IPS-20b (cell line): ENCODE measurements at regions not wholly inside any gene's neighbourhood (a gene's known extent, or its start where the extent isn't known, plus 50 kb on each side); places are given as distances from the start of the nearest gene placed in this dataset.
"Not testable (repeated sequence)": the region's sequence is repeated elsewhere in the genome, so short reads cannot be mapped to it uniquely, and the experiment has no call there.

Experiments
- H3K27ac ChIP-seq: one replicate; pipeline ENCODE4 v1.5.1; 2013; ENCODE audit warnings: low read length
- H3K27me3 ChIP-seq: 2 replicates; pipeline ENCODE4 v1.6.1; 2013; ENCODE audit warnings: mild to moderate bottlenecking, low read length, inconsistent platforms; ENCODE audit not compliant: insufficient read depth
- H3K36me3 ChIP-seq: 2 replicates; pipeline ENCODE4 v1.6.1; 2013; ENCODE audit warnings: low read depth, mild to moderate bottlenecking, inconsistent platforms, low read length, moderate library complexity; ENCODE audit not compliant: insufficient read depth
- H3K4me1 ChIP-seq: 2 replicates; pipeline ENCODE4 v1.6.1; 2013; ENCODE audit warnings: mild to moderate bottlenecking, control low read depth, inconsistent platforms, low read length, moderate library complexity; ENCODE audit not compliant: insufficient read depth
- H3K4me3 ChIP-seq: 2 replicates; pipeline ENCODE4 v1.5.1; 2013; ENCODE audit warnings: mild to moderate bottlenecking, low read length, inconsistent platforms
- H3K9ac ChIP-seq: 2 replicates; pipeline ENCODE4 v1.6.1; 2013; ENCODE audit warnings: low read depth, mild to moderate bottlenecking, inconsistent platforms, low read length, moderate library complexity
- H3K9me3 ChIP-seq: 2 replicates; pipeline ENCODE4 v1.6.1; 2013; ENCODE audit warnings: mild to moderate bottlenecking, low read depth, low read length, inconsistent platforms; ENCODE audit not compliant: insufficient read depth

- no peaks in the 10 kb centered on the region for H3K4me1 ChIP-seq
- no peaks in the 10 kb centered on the region for H3K27me3 ChIP-seq
- no peaks in the 10 kb centered on the region for H3K9me3 ChIP-seq
- H3K36me3 ChIP-seq: no peaks in the 10 kb centered on the region
- no peak overlapping the region for H3K9ac ChIP-seq
- H3K27ac ChIP-seq: no peak overlapping the region
- no peak overlapping the region for H3K4me3 ChIP-seq
These were observed 110.9 kb upstream of the DNAJC10 start for GRCh38 chr2:182605166-182605565.

- Histone ChIP-seq H3K9me3 (no peaks in the 10 kb centered on the region), H3K27ac (no peak overlapping the region), H3K4me3 (no peak overlapping the region), H3K9ac (no peak overlapping the region), H3K27me3 (no peaks in the 10 kb centered on the region), H3K36me3 (no peaks in the 10 kb centered on the region), H3K4me1 (no peaks in the 10 kb centered on the region)
These were observed 109.1 kb upstream of the DNAJC10 start for GRCh38 chr2:182606728-182607681.

- Histone ChIP-seq H3K9ac (no peak overlapping the region), H3K9me3 (no peaks in the 10 kb centered on the region), H3K27me3 (no peaks in the 10 kb centered on the region), H3K4me3 (no peak overlapping the region), H3K36me3 (no peaks in the 10 kb centered on the region), H3K27ac (no peak overlapping the region), H3K4me1 (no peaks in the 10 kb centered on the region)
These were observed 107.7 kb upstream of the DNAJC10 start for GRCh38 chr2:182608181-182608845.

GRCh38 chr2:182609005-182609404 lies 107.1 kb upstream of the DNAJC10 start:
- H3K27me3 ChIP-seq, H3K9me3 ChIP-seq, H3K36me3 ChIP-seq, H3K9ac ChIP-seq, H3K4me1 ChIP-seq, H3K27ac ChIP-seq, H3K4me3 ChIP-seq: not testable (repeated sequence)

GRCh38 chr2:182610231-182610630 lies 105.8 kb upstream of the DNAJC10 start:
- H3K4me3 ChIP-seq: no peak overlapping the region
- no peak overlapping the region for H3K9ac ChIP-seq
- H3K9me3 ChIP-seq: no peaks in the 10 kb centered on the region
- no peaks in the 10 kb centered on the region for H3K27me3 ChIP-seq
- H3K27ac ChIP-seq: no peak overlapping the region
- H3K4me1 ChIP-seq: no peaks in the 10 kb centered on the region
- no peaks in the 10 kb centered on the region for H3K36me3 ChIP-seq

DNA sequence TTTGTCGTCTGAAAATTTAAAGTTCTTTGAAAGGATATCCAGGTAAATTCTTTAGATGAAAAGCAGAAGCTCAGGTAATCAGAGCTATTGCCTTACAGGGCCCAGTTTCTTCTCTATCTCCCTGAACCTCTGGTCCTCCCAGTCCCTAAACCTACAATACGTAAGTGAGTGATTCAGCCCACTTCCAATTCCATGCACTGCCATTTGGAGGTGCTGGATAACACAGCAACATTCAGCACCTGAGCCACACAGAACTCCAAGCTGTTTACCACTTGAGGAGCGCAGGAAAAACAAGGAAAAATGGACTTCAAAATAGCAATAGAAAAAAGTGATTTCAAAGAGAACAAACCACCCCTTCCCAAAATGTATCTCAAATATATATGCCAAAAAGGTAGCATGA lies 105.0 kb upstream of the DNAJC10 start:
- H3K4me3 ChIP-seq: no peak overlapping the region
- no peaks in the 10 kb centered on the region for H3K9me3 ChIP-seq
- no peak overlapping the region for H3K27ac ChIP-seq
- H3K4me1 ChIP-seq: no peaks in the 10 kb centered on the region
- H3K9ac ChIP-seq: no peak overlapping the region
- no peaks in the 10 kb centered on the region for H3K36me3 ChIP-seq
- H3K27me3 ChIP-seq: no peaks in the 10 kb centered on the region

DNA sequence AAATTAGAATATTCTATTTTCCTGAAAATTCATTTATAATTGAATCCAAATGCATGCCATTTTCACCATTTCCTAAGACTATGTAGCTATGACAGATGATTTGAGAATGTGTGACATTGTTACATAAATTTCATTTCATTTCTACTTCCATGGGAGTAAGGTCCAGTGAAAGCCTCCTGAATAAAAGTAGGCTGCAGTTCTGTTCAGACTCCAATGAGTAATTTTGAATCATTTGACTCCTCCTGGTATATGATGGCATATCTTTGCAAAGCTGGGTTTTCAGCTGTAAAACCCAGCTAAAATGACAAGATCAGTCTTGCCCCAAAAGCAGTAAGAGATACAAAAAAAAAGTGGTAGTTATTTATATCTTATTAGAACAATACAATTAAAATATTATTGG lies 101.0 kb upstream of the DNAJC10 start:
- Histone ChIP-seq H3K36me3 (no peaks in the 10 kb centered on the region), H3K4me1 (no peaks in the 10 kb centered on the region), H3K27me3 (no peaks in the 10 kb centered on the region), H3K9me3 (no peaks in the 10 kb centered on the region), H3K9ac (no peak overlapping the region), H3K4me3 (no peak overlapping the region), H3K27ac (no peak overlapping the region)

DNA sequence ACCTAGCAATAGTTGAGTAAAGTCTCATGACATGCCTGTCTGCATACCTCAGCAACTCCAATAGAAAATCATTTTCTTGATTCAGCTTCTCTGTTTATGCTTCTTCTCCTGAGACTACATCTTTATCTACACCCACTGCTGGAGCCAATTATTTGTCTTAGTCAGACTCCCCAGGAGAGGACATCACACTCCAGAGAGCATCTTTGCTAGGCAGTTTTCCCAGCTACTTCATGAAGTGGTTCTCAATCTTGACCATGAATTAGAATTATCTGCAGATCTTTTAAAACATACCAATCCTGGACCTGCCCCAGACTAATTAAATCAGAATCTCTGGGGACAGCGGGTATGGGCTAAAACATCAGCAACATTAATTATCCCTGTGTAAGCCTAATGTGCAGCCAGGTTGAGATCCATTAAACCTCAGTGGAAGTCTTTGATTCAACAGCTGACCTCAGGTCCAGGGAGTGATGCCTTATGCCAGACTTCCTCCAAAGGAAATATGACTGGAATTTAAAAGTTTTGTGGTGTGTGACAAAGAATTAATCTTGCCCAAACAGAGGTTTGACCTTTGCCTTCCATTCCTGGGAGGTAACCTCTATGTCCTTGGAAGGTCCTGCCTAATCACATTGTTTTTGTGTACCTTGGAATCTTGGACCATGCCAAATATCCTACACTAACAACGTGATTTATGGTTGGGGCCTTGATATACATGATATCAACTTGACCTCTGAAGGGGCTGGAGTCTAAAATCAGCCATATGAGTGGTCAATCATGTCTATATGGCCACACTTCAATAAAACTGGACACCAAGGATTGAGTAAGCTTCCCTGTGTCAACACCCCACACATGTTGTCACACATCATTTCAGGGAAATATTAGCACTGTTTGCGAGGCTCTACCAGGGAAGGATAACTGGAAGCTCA lies 99.3 kb upstream of the DNAJC10 start:
- no peaks in the 10 kb centered on the region for H3K27me3 ChIP-seq
- no peak overlapping the region for H3K9ac ChIP-seq
- H3K36me3 ChIP-seq: no peaks in the 10 kb centered on the region
- peaks cover 10% of the 10 kb centered on the region; the same call in 1 of the 2 replicates for H3K4me1 ChIP-seq
- no peak overlapping the region for H3K4me3 ChIP-seq
- no peaks in the 10 kb centered on the region for H3K9me3 ChIP-seq
- no peak overlapping the region for H3K27ac ChIP-seq

DNA sequence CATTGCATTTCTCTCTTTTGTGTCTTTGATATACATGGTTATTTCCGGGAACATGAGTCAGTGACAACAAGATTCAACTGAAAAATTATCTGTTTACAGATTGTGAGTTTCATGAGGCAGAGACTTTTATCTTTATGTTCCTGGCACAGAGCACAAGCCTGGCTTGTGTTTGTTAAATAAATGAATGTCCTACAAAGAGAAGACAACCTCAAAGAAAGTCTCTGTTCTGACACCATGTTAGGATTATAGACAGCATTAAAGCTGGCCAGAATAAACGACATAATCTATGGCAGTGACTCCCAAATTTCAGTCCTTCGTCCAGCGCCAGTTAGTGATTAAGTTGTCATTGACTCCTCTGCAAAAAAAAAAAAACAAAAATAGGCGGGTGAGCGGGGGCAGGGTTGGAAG lies 97.4 kb upstream of the DNAJC10 start:
- Histone ChIP-seq H3K36me3 (no peaks in the 10 kb centered on the region), H3K4me1 (peaks cover 22% of the 10 kb centered on the region; the same call in 1 of the 2 replicates), H3K9ac (no peak overlapping the region), H3K4me3 (no peak overlapping the region), H3K27ac (no peak overlapping the region), H3K27me3 (no peaks in the 10 kb centered on the region), H3K9me3 (no peaks in the 10 kb centered on the region)

DNA sequence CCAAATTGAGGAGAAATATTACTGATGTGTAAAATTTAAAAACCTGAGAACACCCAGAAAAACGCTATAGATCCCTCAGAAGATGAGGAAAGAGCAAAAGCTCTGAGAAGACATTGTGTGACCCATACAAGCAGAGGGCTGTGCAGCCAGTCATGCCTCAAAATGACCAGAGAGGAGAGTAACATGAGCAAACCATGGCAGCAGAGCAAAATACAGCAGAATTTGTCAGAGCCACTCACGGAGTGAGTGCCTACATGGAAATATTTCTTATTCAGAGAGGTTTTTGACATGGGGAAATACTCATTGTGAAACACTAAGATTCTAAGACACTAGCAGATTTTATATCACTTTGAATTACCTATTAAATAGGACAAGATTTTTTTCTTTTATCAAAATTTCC lies 96.8 kb upstream of the DNAJC10 start:
- no peak overlapping the region for H3K4me3 ChIP-seq
- H3K9ac ChIP-seq: no peak overlapping the region
- no peak overlapping the region for H3K27ac ChIP-seq
- H3K36me3 ChIP-seq: no peaks in the 10 kb centered on the region
- no peaks in the 10 kb centered on the region for H3K27me3 ChIP-seq
- peaks cover 22% of the 10 kb centered on the region; the same call in 1 of the 2 replicates for H3K4me1 ChIP-seq
- no peaks in the 10 kb centered on the region for H3K9me3 ChIP-seq

DNA sequence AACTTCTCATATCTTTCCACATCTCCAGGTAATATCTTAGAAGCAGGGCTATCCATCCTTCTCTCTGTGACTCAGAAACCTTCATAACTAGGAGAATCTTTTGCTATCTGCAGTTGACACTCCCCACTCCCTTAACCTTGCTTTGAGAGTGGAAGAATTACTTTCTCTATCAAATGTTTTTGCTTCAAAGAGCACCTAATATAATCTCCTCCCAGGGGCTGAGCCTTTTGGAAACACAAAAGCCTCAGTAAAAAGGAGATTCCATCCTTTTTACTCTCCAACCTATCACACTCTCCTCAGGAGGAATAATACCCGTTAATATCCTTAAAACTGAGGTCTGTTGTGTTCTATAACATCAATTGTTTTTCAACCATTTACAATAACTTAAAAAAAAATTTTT lies 94.9 kb upstream of the DNAJC10 start:
- no peaks in the 10 kb centered on the region for H3K36me3 ChIP-seq

More for the DNA sequence above, 94.9 kb upstream of the DNAJC10 start:
- Histone ChIP-seq H3K27me3 (no peaks in the 10 kb centered on the region), H3K27ac (no peak overlapping the region), H3K9me3 (no peaks in the 10 kb centered on the region), H3K4me3 (no peak overlapping the region), H3K4me1 (peaks cover 33% of the 10 kb centered on the region; the same call in 1 of the 2 replicates), H3K9ac (no peak overlapping the region)
